Hippocampal formation (tissue), 2 donors: ENCODE measurements at regions not wholly inside any gene's neighbourhood (a gene's known extent, or its start where the extent isn't known, plus 50 kb on each side); places are given as distances from the start of the nearest gene placed in this dataset.

Source experiments
- DNase-seq, 2 donors: peaks; one replicate each; lab custom pipeline; 2025; lab: John Stamatoyannopoulos, UW

- no peak for DNase-seq
Observed at GRCh38 chr3:16114429-16114828, 60.1 kb upstream of the GALNT15 start.

GRCh38 chr3:16114930-16115329, 59.5 kb upstream of the GALNT15 start:
- DNase-seq, result no peak

GRCh38 chr3:16118396-16118795, 56.1 kb upstream of the GALNT15 start:
- no peak for DNase-seq

- DNase-seq, result no peak
Observed at GRCh38 chr3:16119887-16120286, 54.6 kb upstream of the GALNT15 start.

- no peak for DNase-seq
Observed at GRCh38 chr3:16121391-16121790, 53.1 kb upstream of the GALNT15 start.

DNA sequence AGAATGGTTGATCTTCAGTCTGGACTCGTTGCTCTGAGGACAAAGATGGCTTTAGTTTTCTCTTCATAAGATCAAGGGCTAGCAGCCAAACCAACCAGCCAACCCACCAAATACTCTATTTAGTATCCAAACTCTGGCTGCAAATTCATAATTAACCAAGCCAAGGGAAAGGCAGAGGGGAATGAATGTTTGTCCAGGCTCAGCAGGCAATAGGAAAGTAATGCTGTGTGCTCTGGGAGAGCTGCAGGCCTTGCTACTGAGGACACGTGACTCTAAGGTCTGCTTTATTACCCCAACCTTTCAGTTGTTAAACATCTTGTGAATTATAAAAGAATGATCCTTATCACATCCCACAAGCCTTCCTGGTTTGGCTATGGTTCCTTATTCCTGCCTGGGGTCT, 52.3 kb upstream of the GALNT15 start:
- DNase-seq, result peak; percentile 23 to 49

- no peak for DNase-seq
Observed at GRCh38 chr3:16122661-16123060, 51.8 kb upstream of the GALNT15 start.

DNA sequence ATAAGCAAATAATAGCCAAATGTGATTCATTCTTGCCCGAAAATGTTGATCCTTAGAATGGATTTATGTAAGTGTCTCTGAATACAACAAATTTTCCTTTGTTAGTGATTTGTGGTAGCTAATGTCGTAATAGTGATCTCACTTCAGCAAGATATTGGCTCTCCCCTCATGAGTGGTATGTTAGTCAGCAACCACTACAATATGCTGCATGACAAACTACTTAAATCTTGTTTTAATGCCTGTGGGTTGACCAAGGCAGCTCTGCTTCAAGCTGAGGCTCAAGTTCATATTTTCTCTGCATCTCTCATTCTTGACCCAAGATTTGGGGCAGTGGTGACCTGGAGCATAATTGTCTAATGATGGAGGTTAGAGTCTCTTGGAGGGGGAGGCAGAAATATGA, 49.8 kb upstream of the GALNT15 start:
- DNase-seq, result no peak
